ENCODE measurements at regions not wholly inside any gene's neighbourhood (a gene's known extent, or its start where the extent isn't known, plus 50 kb on each side); places are given as distances from the start of the nearest gene placed in this dataset.

DNA sequence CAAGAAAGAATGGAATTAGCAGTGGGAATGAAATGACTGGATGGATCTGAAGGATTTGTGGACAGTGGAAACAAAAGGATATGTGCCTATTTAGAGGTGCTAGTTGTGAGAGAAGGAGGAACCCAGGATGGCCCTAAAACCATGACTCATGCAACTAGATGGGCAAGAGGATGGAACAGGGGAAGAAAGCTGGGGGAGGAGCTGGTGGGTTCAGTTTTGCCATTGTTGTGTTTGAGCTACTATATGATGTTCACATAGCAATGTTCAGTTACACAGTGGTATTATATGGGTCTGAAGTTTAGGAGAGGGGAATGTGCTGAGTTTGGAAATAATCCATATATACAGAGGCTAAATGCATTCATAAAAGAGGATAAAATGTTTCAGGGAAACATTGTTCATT lies 125.7 kb upstream of the SSTR4 start:
- no peak for TF ChIP-seq POLR2AphosphoS5 (IDR thresholded peaks at IDR 0.05; ENCODE audit: insufficient read depth in 1 of 2, low read depth in 1 of 2)
- TF ChIP-seq, protein P1, sequence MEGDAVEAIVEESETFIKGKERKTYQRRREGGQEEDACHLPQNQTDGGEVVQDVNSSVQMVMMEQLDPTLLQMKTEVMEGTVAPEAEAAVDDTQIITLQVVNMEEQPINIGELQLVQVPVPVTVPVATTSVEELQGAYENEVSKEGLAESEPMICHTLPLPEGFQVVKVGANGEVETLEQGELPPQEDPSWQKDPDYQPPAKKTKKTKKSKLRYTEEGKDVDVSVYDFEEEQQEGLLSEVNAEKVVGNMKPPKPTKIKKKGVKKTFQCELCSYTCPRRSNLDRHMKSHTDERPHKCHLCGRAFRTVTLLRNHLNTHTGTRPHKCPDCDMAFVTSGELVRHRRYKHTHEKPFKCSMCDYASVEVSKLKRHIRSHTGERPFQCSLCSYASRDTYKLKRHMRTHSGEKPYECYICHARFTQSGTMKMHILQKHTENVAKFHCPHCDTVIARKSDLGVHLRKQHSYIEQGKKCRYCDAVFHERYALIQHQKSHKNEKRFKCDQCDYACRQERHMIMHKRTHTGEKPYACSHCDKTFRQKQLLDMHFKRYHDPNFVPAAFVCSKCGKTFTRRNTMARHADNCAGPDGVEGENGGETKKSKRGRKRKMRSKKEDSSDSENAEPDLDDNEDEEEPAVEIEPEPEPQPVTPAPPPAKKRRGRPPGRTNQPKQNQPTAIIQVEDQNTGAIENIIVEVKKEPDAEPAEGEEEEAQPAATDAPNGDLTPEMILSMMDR (IDR thresholded peaks at IDR 0.05): no peak
- TF ChIP-seq POLR2A (IDR thresholded peaks at IDR 0.05): no peak
